SH-SY5Y (cell line): ENCODE measurements at regions not wholly inside any gene's neighbourhood (a gene's known extent, or its start where the extent isn't known, plus 50 kb on each side); places are given as distances from the start of the nearest gene placed in this dataset.

Experiments used
- GATA2 ChIP-seq: IDR thresholded peaks from 2 replicates; pipeline ENCODE4 v1.6.1; 2011; ENCODE audit warnings: mild to moderate bottlenecking, low read depth, low read length
- GATA3 ChIP-seq: IDR thresholded peaks from 2 replicates; pipeline ENCODE4 v1.6.1; 2011; ENCODE audit warnings: low read depth, mild to moderate bottlenecking, low read length, moderate library complexity

GRCh38 chr1:60850084-60850483 is 232.3 kb upstream of the NFIA start:
- TF ChIP-seq GATA3 = no peak
- no peak for TF ChIP-seq GATA2
